ENCODE measurements at regions not wholly inside any gene's neighbourhood (a gene's known extent, or its start where the extent isn't known, plus 50 kb on each side); places are given as distances from the start of the nearest gene placed in this dataset.
"Not testable (repeated sequence)": the region's sequence is repeated elsewhere in the genome, so short reads cannot be mapped to it uniquely, and the experiment has no call there.

DNA sequence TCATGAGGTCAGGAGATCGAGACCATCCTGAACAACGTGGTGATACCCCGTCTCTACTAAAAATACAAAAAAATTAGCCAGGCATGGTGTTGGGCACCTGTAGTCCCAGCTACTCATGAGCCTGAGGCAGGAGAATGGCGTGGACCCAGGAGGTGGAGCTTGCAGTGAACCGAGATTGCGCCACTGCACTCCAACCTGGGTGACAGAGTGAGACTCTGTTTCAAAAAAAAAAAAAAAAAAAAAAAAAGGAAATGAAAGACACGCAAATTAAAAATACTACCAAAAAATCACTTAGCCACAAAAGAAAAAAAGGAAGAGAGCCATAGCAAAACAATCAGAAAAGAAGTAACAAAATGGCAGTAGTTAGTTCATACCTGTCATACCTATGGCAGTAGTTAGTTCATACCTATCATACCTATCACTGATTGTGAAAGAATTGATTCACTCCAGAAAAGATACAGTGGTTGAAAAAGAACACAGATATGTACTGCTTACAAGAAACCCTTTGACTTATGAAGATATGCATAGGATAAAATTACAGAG, 180.9 kb downstream of the RPS4Y2 start:
- TF ChIP-seq, protein P1, sequence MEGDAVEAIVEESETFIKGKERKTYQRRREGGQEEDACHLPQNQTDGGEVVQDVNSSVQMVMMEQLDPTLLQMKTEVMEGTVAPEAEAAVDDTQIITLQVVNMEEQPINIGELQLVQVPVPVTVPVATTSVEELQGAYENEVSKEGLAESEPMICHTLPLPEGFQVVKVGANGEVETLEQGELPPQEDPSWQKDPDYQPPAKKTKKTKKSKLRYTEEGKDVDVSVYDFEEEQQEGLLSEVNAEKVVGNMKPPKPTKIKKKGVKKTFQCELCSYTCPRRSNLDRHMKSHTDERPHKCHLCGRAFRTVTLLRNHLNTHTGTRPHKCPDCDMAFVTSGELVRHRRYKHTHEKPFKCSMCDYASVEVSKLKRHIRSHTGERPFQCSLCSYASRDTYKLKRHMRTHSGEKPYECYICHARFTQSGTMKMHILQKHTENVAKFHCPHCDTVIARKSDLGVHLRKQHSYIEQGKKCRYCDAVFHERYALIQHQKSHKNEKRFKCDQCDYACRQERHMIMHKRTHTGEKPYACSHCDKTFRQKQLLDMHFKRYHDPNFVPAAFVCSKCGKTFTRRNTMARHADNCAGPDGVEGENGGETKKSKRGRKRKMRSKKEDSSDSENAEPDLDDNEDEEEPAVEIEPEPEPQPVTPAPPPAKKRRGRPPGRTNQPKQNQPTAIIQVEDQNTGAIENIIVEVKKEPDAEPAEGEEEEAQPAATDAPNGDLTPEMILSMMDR (IDR thresholded peaks at IDR 0.05 in 4 of 5, conservative IDR thresholded peaks at IDR 0.05 in 1 of 5), result not testable (repeated sequence)
- not testable (repeated sequence) for TF ChIP-seq POLR2A (IDR thresholded peaks at IDR 0.05)
